GM21390 (cell line): ENCODE measurements at regions not wholly inside any gene's neighbourhood (a gene's known extent, or its start where the extent isn't known, plus 50 kb on each side); places are given as distances from the start of the nearest gene placed in this dataset.
"Not testable (repeated sequence)": the region's sequence is repeated elsewhere in the genome, so short reads cannot be mapped to it uniquely, and the experiment has no call there.

Experiments
- ATAC-seq: cut with Tn5 transposase; IDR thresholded peaks from one replicate; pipeline ENCODE4 v1.9.1; 2021; ENCODE audit not compliant: unreplicated experiment

DNA sequence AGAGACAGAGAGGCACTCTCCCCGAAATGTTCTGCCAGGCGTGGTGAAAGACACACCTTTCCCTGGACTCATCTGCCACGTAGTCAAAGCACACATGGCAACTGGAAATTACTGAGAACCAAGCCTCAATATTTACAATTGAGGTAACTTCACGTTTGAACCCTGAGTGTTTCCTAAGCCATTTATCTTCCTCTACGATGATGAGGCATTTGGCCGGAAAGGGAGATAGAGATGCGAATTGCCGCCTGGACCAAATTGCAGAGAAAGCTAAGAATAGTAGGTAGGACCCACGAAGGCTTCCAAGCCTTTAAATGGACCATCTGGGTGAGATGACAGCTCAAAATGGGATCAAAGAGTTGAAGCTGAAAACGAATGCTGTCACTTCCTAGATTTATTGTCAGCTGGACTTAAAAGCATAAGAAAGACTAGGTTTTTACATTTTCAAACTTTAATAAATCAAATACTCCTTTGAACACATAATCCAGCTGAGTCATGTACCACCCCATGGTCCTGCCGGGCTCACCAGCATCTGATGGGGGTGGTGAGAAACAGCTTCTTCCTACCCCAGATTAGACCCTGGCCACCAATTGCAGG is 135.6 kb upstream of the LYZL2 start:
- ATAC-seq = no peak

GRCh38 chr10:30763918-30764317 is 134.4 kb upstream of the LYZL2 start:
- no peak for ATAC-seq

GRCh38 chr10:30762620-30763019 is 133.1 kb upstream of the LYZL2 start:
- ATAC-seq = no peak

- no peak for ATAC-seq
Observed at GRCh38 chr10:30759423-30759822, 129.9 kb upstream of the LYZL2 start.

DNA sequence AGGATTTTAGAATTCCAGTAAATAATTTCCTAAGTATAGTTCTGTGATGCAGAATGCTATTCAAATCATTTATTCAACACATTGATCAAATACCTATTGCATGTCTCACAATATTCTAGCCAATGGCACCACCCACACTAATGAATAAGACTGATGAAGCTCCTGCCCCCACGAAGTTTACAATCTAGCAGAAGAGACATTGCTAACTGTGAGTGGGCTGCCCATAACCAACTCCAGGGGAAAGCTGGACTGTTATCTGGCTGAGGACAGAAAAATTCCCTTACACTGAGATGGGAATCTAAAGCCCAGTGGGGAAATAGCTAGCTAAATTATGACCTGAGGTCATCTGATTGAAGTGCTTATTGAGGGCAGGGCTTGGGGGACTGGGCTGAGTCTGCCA is 128.8 kb upstream of the LYZL2 start:
- no peak for ATAC-seq

DNA sequence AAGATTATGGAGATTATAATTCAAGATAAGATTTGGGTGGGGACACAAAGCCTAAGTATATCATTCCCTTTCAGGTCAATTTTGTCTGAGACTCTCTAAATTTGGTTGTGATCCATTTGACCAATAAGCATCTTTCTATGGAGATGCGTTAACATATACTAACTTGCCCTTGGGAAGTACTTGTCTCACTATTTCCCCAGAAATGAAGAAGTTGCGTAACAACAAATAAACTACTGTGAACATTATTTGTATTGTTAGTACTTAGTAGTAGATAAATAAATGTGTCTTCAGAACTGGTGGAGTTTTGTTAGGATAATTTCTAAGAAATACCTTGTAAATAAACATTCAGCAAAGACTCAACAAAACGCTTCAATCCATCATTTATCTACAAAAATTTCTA is 127.3 kb upstream of the LYZL2 start:
- ATAC-seq = no peak

DNA sequence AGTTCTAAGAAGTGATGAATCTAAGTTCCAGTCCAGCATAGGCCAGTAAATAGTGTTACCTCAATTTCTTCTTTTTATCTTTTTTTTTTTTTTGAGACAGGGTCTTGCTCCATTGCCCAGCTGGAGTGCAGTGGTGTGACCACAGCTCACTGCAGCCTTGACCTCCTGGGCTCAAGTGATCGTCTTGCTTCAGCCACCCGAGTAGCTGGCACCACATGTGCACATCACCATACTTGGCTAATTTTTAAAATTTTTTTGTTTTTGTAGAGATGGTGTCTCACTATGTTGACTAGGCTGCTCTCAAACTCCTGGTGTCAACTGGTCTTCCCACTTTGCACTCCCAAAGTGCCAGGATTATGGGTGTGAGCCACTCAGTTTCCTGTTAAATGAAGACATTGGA is 126.6 kb upstream of the LYZL2 start:
- ATAC-seq = no peak

- no peak for ATAC-seq
Observed at GRCh38 chr10:30755441-30755953, 125.9 kb upstream of the LYZL2 start.

- no peak for ATAC-seq
Observed at GRCh38 chr10:30752481-30752881, 122.9 kb upstream of the LYZL2 start.

GRCh38 chr10:30751678-30752331 is 122.3 kb upstream of the LYZL2 start:
- peak; percentile 77 for ATAC-seq

- no peak for ATAC-seq
Observed at GRCh38 chr10:30750971-30751677, 121.6 kb upstream of the LYZL2 start.

- no peak for ATAC-seq
Observed at GRCh38 chr10:30749385-30749784, 119.8 kb upstream of the LYZL2 start.

- no peak for ATAC-seq
Observed at GRCh38 chr10:30748152-30748973, 118.8 kb upstream of the LYZL2 start.

DNA sequence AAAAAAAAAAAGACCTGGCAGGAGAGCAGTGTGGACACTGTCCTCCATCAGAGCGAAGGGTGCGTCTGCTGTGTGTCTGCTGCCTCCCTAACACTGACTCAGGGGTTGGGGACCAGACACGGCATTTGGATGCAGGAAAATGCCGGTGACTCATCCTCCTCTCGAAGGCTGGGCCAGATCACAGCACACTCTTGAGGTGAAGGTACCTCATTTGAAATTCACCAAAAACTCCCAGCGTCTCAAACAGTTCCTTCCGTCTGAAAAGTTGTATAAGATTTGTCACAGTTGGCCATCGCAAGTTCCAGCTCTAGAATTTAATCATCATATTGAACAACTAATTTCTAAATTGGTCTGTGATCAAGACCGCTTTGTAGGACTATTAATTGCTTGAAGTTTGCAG is 118.1 kb upstream of the LYZL2 start:
- ATAC-seq = no peak

DNA sequence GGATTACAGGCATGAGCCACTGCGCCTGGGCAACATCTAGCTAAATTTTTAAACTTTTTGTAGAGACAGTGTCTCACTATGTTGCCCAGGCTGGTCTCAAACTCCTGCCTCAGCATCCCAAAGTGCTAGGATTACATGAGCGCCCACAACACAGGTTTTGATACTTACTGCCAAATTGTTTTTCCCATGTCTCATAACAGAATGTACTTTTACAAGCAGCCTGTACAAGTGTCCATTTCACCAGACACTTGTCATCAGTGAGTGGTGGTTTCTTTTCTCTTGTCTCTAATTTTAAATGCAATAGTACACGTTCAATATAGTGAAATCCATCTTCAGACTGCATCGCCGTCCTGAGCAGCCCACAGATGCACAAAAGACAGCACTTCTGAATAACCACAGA is 116.4 kb upstream of the LYZL2 start:
- ATAC-seq = no peak

DNA sequence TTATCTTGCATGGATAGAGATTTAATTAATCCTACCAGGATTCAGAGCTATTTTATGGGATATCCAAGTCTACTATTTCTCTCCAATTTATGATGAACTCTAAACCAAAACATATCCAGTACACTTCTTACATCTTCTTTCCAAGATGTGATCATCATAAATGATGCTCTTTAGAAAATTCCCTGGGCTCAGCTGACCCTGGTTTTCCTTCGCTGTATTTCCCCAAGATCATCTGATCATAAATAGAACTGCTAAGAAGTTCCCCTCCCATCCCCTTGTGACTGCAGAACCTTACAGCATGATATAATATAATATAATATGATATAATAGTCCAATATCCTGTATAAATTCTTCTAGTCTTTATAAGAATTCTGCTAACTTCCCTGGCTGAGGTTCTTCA is 114.6 kb upstream of the LYZL2 start:
- ATAC-seq = no peak

- no peak for ATAC-seq
Observed at GRCh38 chr10:30743586-30743985, 114.0 kb upstream of the LYZL2 start.

- peak; percentile 83 for ATAC-seq
Observed at GRCh38 chr10:30742471-30742870, 112.9 kb upstream of the LYZL2 start.

DNA sequence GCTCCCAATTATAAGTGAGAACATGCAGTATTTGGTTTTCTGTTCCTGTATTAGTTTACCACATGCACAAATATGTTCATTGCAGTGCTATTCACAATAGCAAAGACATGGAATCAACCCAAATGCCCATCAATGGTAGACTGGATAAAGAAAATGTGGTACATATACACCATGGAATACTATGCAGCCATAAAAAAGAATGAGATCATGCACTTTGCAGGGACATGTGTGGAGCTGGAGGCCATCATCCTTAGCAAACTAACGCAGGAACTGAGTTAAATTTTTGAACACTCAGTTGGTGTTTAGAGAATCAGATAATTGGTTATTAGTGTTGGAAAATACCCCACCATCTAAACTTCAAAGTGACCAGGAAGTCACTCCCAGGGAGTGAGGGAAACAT is 111.2 kb upstream of the LYZL2 start:
- not testable (repeated sequence) for ATAC-seq

DNA sequence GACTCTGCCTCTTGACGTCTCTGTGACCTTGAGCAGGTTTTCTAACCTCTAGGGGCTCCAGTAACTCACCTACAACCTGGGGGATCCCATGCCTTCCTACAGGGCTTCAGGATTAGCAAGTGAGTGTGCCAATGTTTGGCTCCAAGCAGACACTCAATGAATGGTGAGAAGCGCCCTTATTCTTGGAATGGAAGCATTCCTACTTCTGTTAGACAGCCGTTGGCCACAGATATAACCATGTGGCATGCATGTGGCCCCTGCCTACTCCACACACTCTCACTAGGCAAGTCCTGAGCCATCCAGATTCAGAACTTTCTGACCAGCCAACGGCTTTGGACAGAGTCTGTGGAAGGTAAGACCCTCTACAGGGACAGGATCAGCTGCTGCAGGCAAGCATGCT is 108.9 kb upstream of the LYZL2 start:
- ATAC-seq = no peak

DNA sequence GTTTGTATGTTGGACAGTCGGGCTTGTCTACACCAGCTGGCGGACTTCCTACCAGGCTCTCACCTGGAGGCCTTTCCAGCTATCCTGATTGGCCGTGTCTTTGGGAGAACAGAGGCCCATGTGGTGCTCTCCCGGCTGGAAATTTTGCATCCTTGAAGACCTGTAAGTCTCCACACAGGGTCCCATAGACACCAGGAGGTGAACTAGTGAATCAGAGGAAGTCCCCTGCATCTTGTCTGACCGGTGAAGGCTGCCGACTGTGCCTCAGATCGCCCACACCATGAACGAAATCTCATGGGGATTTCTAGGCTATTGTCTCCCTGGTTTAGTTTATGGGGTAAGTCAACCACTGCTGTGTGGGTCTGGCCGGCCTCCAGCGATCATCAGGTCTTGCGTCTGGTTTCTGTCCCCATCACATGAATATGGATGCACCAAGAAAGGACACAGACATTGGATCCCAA is 108.4 kb upstream of the LYZL2 start:
- ATAC-seq = no peak
